Right renal pelvis (tissue), 4 donors: ENCODE measurements at regions not wholly inside any gene's neighbourhood (a gene's known extent, or its start where the extent isn't known, plus 50 kb on each side); places are given as distances from the start of the nearest gene placed in this dataset.
"Not testable (repeated sequence)": the region's sequence is repeated elsewhere in the genome, so short reads cannot be mapped to it uniquely, and the experiment has no call there.

ENCODE experiments used
- DNase-seq, 4 donors: peaks; one replicate each; pipeline ENCODE4 v3.0.0-alpha.2; 2013; ENCODE audit warnings: low read depth in 4 of 4, low spot score in 3 of 4, missing footprints in 1 of 4

DNA sequence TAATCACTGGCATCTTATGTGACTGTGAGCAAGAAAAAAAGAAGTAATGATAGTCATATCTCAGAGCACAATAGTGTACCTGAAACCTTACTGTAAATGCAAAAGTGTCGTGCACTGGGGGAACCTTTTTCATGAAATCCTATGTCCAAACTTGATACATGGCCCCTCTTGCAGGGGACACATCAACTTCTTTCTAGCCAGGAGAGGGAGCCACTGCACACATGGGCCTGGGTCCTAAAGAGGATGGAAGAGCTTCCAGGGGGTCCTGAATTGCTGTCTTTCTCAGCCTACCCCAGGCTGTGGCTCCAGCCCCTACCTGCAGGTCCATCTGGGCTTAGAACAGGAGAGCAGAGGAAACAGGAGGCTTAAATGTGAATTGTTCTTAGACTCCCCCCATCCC, 165.7 kb downstream of the SOD2 start:
- DNase-seq, result no peak

- no peak for DNase-seq
These were observed 167.5 kb downstream of the SOD2 start for GRCh38 chr6:159525445-159526025.

- no peak for DNase-seq
These were observed 170.0 kb downstream of the SOD2 start for GRCh38 chr6:159522877-159523547.

DNA sequence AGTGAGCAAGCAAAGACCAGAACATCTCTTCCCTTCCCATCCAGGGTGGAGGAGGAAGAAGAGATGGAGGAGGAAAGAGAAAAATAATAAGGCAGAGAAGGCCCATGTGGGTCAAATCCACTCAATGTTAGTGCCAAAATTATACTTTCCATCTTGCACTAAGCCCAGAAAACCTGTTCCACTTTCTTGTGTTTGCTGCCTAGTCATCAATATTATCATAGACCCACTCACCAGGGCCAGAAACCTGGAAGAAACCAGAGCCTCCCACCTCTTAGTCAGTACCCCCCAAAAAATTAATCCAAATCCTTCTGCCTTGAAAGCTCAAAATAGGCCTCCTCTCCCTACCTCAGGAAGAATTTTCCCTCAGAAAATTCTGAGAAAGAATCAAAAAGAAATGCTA, 171.1 kb downstream of the SOD2 start:
- no peak for DNase-seq

DNA sequence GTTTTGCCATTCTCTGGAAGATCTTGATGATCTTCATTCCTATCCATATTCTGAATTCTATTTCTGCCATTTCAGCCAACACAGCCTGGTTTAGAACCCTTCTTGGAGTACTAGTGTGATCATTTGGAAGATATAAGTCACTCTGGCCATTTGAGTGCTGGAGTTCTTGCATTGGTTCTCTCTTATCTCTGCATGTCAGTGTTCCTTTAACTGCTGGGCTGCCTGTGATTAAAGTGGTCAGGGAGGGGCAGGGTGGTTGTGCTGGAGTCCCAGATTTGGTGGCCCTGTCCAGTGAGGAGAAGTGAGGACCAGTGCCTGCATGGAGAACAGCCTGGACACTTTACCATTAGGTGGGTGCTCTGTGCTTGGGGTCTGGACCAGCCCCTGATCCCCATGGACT, 173.0 kb downstream of the SOD2 start:
- no peak for DNase-seq

DNA sequence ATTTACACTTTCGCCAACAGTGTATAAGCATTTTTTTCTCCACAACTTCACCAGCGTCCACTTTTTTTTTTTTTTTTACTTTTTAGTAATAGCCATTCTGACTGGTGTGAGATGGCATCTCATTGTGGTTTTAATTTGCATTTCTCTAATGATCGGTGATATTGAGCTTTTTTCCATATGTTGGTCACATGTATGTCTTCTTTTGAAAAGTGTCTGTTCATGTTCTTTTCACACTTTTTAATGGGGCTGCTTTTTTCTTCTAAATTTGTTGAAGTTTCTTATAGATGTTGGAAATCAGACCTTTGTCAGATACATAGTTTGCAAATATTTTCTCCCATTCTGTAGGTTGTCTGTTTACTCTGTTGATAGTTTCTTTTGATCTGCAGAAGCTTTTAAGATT, 177.2 kb downstream of the SOD2 start:
- not testable (repeated sequence) for DNase-seq

- no peak for DNase-seq
These were observed 179.1 kb downstream of the SOD2 start for GRCh38 chr6:159513914-159514313.

DNA sequence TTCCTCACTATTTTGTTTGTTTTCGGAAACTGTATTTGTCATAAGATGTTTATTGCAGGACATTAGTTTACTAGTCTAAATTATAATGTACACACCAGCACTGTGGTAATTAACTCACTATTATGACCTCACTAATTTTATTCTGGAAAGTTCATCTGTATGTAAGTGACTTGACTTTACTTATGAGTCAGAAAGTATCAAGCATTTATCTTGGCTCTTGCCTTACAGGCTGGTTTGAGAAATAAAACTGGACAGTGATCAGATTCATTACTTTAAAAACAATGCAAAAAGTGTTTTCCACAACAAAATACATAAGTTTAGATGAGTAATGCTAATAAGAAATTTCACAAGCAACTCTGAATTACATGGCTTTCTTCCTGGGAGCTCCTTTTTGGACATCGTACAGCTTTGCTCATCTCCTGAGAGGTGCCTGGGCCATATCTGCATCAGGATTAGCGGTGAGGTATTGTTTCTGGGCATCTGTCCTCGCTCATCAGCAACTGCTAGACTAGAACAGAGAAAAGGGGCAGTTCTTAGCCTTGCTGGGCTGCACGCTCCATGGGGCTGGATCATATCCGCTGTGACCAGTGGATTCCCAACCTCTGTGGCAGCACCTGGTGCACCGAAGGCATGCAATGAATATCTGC, 179.8 kb downstream of the SOD2 start:
- no peak for DNase-seq

DNA sequence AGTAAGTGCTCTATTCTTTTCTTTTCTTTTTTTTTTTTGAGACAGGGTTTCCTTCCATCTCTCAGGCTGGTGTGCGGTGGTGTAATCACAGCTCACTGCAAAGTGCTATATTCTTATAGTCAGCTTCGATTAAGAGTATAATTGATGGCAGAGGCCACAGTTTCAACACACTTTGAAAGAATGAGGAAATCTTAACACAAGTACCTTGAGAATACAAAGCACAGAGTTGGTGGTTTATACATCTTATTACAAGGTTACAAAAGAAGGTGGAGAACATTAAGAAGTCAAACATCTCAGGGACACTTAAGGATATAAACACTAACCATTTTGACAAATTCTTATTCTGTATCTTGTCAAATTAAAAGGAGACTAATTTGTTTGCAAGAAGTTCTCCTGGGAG, 180.5 kb downstream of the SOD2 start:
- no peak for DNase-seq

DNA sequence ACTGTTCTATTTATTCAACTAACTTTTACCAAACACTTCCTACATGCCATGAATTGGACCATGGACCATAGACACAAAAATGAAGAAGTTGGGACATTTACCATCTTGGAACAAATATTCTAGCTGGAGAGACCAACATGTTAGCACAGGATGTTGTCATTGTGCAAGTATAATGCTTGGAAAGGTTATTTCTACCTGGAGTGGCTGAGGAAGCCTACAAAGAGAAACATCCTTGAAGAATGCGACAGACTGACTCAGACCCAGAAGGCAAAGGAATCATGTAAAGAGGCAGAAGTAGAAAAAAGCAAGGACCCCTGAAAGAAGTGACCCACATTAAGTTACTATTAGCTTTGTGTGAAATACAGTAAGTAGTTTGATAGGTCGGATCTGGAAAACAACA, 180.9 kb downstream of the SOD2 start:
- no peak for DNase-seq

GRCh38 chr6:159510141-159510540, 182.9 kb downstream of the SOD2 start:
- DNase-seq, result no peak

DNA sequence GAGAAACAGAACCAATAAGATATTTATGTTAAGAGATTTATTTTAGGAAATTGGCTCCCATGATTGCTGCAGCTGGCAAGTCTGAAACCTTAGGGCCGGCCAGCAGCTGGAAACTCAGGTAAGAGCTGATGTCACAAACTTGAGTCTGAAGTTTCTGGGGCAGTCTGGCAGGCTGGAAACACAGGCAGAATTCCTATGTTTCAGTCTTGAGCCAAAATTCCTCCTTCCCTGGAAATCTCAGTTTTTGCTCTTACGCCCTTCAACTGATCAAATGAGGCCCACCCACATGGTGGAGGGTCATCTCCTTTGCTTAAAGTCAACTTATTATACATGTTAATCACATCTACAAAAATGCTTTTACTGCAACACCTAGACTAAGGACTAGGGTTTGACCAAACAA, 184.1 kb downstream of the SOD2 start:
- no peak for DNase-seq

DNA sequence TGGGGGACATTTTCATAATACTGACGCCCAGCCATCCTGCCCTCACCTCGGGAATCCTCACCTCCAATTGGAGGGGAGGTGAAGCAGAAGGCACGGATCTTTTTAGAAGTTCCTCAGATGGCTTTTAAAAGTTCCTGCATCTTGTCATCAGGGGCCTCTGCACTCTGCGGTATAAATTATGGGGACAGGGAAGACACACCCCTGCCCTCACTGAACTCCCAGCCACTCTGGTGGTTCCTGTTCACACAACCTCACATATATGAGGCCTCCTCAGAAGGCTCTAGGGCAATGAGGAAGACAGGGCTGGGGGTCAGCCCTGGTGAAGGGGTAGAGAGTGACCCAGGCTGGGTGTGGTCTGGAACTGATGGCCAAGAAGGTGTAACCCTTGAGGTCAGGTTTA, 187.0 kb downstream of the SOD2 start:
- DNase-seq, result no peak

DNA sequence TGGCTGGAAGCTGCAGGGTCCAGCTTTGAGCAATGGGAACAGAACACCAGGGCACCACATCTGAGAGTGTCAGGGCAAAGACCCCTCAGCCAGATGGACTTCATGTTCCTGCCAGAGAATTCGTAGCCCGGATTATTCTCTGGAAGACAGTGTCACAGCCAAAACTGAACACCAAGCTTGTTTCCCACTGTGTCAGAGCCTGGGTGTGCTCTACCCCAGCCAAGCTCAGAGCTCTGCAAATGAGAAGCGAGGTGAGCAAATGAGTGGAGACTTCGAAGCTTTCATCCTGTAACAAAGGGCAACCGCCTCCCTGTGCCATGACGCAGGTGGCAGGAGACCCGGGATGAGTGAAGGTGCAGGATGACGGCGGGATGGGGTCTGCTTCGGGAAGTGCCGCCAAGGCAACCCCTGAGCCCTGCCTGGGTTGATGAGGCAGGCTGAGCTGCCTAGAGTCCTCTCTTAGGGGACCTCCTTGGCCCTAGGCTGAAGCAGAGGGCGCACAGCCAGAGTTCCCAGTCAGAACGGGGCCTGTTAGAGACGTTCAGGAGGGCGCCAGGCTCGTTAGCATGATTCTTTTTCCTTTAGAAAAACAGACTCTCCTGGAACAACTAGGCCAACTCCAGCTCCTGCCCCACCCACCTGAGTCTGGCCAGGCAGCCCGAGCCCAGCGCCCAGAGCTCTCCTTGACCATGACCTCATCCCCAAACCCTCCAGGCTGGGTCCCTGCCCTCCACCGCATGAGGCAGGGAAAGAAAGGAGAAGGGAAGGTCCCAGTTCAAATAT, 187.7 kb downstream of the SOD2 start:
- DNase-seq, result no peak

DNA sequence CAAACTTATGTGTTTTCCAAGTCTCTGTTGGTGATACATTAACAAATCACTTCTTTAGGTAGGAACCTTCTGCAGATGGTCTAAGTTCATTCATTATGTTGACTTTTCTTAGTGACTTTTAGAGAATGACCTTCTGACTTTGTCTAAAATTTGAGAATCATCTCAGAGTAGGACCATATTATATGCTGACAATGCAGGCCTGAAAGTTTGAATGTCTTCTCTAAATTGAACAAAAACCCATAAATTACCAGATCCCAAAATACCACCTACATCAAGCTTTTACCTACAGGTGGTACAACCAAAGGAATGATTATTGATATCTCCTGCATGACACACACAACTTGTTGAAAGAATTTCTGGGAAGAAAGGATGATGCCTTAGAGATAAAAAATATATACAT, 191.5 kb downstream of the SOD2 start:
- DNase-seq, result no peak

DNA sequence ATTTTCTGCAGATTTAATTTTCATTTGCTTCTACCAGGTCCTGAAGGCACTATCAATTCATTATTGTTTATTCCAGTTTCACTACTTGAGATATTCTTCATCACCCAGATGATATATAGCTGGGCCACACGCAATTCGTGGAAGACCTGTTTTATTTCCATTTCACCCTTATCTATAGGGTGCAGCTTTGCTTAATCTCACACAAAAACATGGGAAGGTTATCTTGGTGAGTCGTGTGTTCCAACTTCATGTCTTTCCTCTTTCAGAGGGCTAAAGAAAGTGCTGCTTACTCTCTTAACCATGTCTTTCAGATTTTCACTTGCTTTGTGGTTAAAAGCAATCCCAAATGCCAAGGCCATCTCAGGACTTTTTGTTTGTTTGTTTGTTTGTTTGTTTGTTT, 194.0 kb downstream of the SOD2 start:
- no peak for DNase-seq

DNA sequence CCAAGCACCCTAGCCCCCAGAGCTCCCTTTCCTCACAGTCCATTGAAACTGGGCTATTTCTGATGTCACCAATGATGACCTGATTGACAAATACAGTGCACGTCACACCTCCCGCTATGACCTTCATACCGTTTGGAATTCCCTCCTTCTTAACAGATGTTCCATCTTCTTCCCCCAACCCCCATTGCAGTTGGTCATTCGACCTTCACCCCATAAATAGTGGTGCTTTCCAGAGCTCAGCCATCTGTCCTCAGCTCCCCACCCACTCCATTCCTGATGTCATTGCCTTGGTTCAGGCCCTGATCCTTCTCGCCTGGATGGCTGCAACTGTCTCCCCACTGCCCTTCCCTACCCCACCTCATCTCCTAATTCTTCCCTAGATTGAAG, 198.5 kb downstream of the SOD2 start:
- DNase-seq, result no peak

- no peak for DNase-seq
These were observed 199.0 kb downstream of the SOD2 start for GRCh38 chr6:159493898-159494585.

GRCh38 chr6:159493231-159493897, 199.7 kb downstream of the SOD2 start:
- no peak for DNase-seq

DNA sequence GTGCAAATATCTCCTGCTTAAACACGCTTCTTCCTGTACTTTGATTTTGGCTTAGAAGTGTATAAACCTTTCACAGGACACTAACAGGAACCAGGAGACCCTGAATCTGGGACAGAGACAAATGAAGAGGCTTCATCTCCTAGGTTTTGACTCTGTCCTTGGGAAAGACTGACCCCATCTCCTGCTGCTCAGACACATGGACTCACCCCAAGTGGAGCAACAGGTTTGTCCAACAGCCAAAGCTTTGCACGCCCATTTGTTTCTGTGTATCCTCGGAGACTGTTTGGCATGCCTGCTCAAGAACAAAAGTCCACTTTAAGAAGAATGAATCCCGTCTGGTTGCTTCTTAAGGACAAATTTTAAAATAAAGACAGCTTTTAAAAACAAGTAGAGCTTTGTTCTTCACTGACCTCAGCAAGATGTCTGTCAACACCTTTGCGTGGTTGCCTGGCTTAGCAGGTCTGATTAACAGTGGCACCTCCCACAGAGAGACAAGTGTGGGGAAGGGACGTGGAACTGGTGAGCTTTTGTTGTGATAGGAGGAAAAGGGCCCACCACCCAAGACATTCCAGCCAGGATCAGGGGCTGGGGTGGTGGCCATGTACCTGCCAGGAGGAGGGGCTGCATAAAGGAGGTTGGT, 202.6 kb downstream of the SOD2 start:
- DNase-seq, result no peak
